Sigmoid colon (tissue), 4 donors: ENCODE measurements at regions not wholly inside any gene's neighbourhood (a gene's known extent, or its start where the extent isn't known, plus 50 kb on each side); places are given as distances from the start of the nearest gene placed in this dataset.

ENCODE experiments used
- EP300 ChIP-seq, 4 donors: sonication (generic); formaldehyde crosslinking; IDR thresholded peaks; one replicate each; pipeline ENCODE4 v1.6.1; 2017; ENCODE audit warnings: antibody characterized with exemption in 4 of 4
- POLR2A ChIP-seq, 2 donors: fragments of 450-650 bp; IDR thresholded peaks; one replicate each; pipeline ENCODE4 v1.6.1; 2016; ENCODE audit warnings: antibody characterized with exemption in 2 of 2, mild to moderate bottlenecking in 2 of 2, moderate library complexity in 2 of 2
- POLR2AphosphoS5 ChIP-seq, 4 donors: sonication (generic); formaldehyde crosslinking; IDR thresholded peaks; one replicate each; pipeline ENCODE4 v1.6.1; 2017; ENCODE audit warnings: antibody characterized with exemption in 4 of 4
- TF ChIP-seq, protein P1 (sequence below), 4 experiments: fragments of 450-650 bp in 3 of 4; fragments of 200-600 bp in 1 of 4; IDR thresholded peaks; one replicate each; pipeline ENCODE4 v1.5.1; 2016 to 2019; ENCODE audit warnings: antibody characterized with exemption in 4 of 4, mild to moderate bottlenecking in 3 of 4, moderate library complexity in 2 of 4

DNA sequence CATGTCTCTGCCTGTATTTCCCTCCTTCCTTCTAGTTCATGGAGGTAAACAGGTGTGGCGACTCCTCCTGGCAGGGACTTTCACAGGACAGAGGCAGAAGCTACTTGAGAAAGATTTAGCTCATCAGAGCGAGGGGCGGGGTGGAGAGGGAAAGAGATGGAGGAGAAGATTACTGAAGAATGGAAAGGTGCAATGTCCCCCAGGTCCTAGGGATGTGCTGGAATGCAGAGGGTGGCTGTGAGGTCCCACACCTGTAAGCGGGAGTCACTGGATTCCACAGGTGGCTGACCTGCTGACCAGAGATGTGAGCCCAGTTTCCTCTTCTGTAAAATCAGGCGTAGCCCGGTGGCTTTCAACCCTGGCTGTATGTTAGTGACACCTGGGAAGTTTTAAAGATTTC lies 199.2 kb upstream of the SULF2 start:
- TF ChIP-seq POLR2A (IDR thresholded peaks at IDR 0.05), result no peak
- no peak for TF ChIP-seq POLR2AphosphoS5 (IDR thresholded peaks at IDR 0.05)
- TF ChIP-seq, protein P1, sequence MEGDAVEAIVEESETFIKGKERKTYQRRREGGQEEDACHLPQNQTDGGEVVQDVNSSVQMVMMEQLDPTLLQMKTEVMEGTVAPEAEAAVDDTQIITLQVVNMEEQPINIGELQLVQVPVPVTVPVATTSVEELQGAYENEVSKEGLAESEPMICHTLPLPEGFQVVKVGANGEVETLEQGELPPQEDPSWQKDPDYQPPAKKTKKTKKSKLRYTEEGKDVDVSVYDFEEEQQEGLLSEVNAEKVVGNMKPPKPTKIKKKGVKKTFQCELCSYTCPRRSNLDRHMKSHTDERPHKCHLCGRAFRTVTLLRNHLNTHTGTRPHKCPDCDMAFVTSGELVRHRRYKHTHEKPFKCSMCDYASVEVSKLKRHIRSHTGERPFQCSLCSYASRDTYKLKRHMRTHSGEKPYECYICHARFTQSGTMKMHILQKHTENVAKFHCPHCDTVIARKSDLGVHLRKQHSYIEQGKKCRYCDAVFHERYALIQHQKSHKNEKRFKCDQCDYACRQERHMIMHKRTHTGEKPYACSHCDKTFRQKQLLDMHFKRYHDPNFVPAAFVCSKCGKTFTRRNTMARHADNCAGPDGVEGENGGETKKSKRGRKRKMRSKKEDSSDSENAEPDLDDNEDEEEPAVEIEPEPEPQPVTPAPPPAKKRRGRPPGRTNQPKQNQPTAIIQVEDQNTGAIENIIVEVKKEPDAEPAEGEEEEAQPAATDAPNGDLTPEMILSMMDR (IDR thresholded peaks at IDR 0.05), result no peak
- TF ChIP-seq EP300 (IDR thresholded peaks at IDR 0.05), result no peak
